ENCODE measurements at regions not wholly inside any gene's neighbourhood (a gene's known extent, or its start where the extent isn't known, plus 50 kb on each side); places are given as distances from the start of the nearest gene placed in this dataset.

GRCh38 chr5:173755319-173755718 lies 132.8 kb upstream of the CPEB4 start:
- no peak for DNase-seq
- Mint-ChIP-seq H3K9me3 (no peaks in the 10 kb centered on the region), H3K27ac (no peak overlapping the region), H3K4me3 (no peak overlapping the region), H3K27me3 (peaks cover 0 to 6% (median 2%) of the 10 kb centered on the region in 5 donors), H3K4me1 (peaks cover 0 to 8% (median 0%) of the 10 kb centered on the region in 4 donors), H3K36me3 (no peaks in the 10 kb centered on the region)
- POLR2A ChIA-PET, result no interaction called here
- ATAC-seq, result no peak

- Mint-ChIP-seq H3K27me3 (peaks cover 0 to 9% (median 5%) of the 10 kb centered on the region in 5 donors), H3K4me3 (no peak overlapping the region), H3K36me3 (no peaks in the 10 kb centered on the region), H3K4me1 (no peaks in the 10 kb centered on the region), H3K27ac (no peak overlapping the region), H3K9me3 (no peaks in the 10 kb centered on the region)
- no peak for ATAC-seq
- POLR2A ChIA-PET, result no interaction called here
- no peak for DNase-seq
Observed at GRCh38 chr5:173757403-173758209, 130.5 kb upstream of the CPEB4 start.

- Mint-ChIP-seq H3K4me3 (no peak overlapping the region), H3K9me3 (no peaks in the 10 kb centered on the region), H3K36me3 (no peaks in the 10 kb centered on the region), H3K27me3 (peaks cover 0 to 9% (median 5%) of the 10 kb centered on the region in 5 donors), H3K4me1 (no peaks in the 10 kb centered on the region), H3K27ac (no peak overlapping the region)
- DNase-seq (no peak), ATAC-seq (no peak)
- POLR2A ChIA-PET, result no interaction called here
Observed at GRCh38 chr5:173758676-173759075, 129.5 kb upstream of the CPEB4 start.

GRCh38 chr5:173759691-173760090 lies 128.5 kb upstream of the CPEB4 start:
- ATAC-seq (no peak), DNase-seq (no peak)
- Mint-ChIP-seq H3K4me1 (no peaks in the 10 kb centered on the region), H3K36me3 (no peaks in the 10 kb centered on the region), H3K4me3 (no peak overlapping the region), H3K9me3 (no peaks in the 10 kb centered on the region), H3K27me3 (peaks cover 0 to 9% (median 5%) of the 10 kb centered on the region in 5 donors), H3K27ac (no peak overlapping the region)
- POLR2A ChIA-PET, result no interaction called here

GRCh38 chr5:173760461-173761177 lies 127.5 kb upstream of the CPEB4 start:
- Mint-ChIP-seq H3K9me3 (no peaks in the 10 kb centered on the region), H3K4me1 (no peaks in the 10 kb centered on the region), H3K27ac (no peak overlapping the region), H3K36me3 (no peaks in the 10 kb centered on the region), H3K27me3 (peaks cover 0 to 9% (median 5%) of the 10 kb centered on the region in 5 donors), H3K4me3 (no peak overlapping the region)
- ATAC-seq (no peak), DNase-seq (no peak)
- POLR2A ChIA-PET, result no interaction called here

- peaks cover 0 to 9% (median 5%) of the 10 kb centered on the region in 5 donors for H3K27me3 Mint-ChIP-seq
- no peaks in the 10 kb centered on the region for H3K9me3 Mint-ChIP-seq
- POLR2A ChIA-PET, result no interaction called here
- DNase-seq, result no peak
- no peak overlapping the region for H3K4me3 Mint-ChIP-seq
- no peak for ATAC-seq
- H3K36me3 Mint-ChIP-seq, result no peaks in the 10 kb centered on the region
- no peaks in the 10 kb centered on the region for H3K4me1 Mint-ChIP-seq
- H3K27ac Mint-ChIP-seq, result no peak overlapping the region
Observed at GRCh38 chr5:173761178-173761513, 127.0 kb upstream of the CPEB4 start.

GRCh38 chr5:173762045-173762444 lies 126.1 kb upstream of the CPEB4 start:
- H3K27me3 Mint-ChIP-seq, result peaks cover 0 to 9% (median 4%) of the 10 kb centered on the region in 5 donors
- no peak for DNase-seq
- H3K4me1 Mint-ChIP-seq, result no peaks in the 10 kb centered on the region
- no peaks in the 10 kb centered on the region for H3K36me3 Mint-ChIP-seq
- POLR2A ChIA-PET, result no interaction called here
- no peak overlapping the region for H3K4me3 Mint-ChIP-seq
- H3K9me3 Mint-ChIP-seq, result no peaks in the 10 kb centered on the region
- ATAC-seq, result no peak
- no peak overlapping the region for H3K27ac Mint-ChIP-seq

GRCh38 chr5:173762930-173763329 lies 125.2 kb upstream of the CPEB4 start:
- no peak overlapping the region for H3K4me3 Mint-ChIP-seq
- H3K4me1 Mint-ChIP-seq, result no peaks in the 10 kb centered on the region
- no peaks in the 10 kb centered on the region for H3K9me3 Mint-ChIP-seq
- ATAC-seq (no peak), DNase-seq (no peak)
- H3K36me3 Mint-ChIP-seq, result no peaks in the 10 kb centered on the region
- H3K27ac Mint-ChIP-seq, result no peak overlapping the region
- peaks cover 0 to 9% (median 4%) of the 10 kb centered on the region in 5 donors for H3K27me3 Mint-ChIP-seq
- POLR2A ChIA-PET, result no interaction called here

GRCh38 chr5:173763410-173763809 lies 124.7 kb upstream of the CPEB4 start:
- no peak overlapping the region for H3K4me3 Mint-ChIP-seq
- no peaks in the 10 kb centered on the region for H3K36me3 Mint-ChIP-seq
- no peak overlapping the region for H3K27ac Mint-ChIP-seq
- no peaks in the 10 kb centered on the region for H3K4me1 Mint-ChIP-seq
- H3K27me3 Mint-ChIP-seq, result peaks cover 0 to 9% (median 4%) of the 10 kb centered on the region in 5 donors
- no peaks in the 10 kb centered on the region for H3K9me3 Mint-ChIP-seq
- no peak for ATAC-seq
- POLR2A ChIA-PET, result no interaction called here
- no peak for DNase-seq

GRCh38 chr5:173764332-173765028 lies 123.7 kb upstream of the CPEB4 start:
- POLR2A ChIA-PET, result no interaction called here
- no peak for ATAC-seq
- H3K36me3 Mint-ChIP-seq, result no peaks in the 10 kb centered on the region

GRCh38 chr5:173765029-173765644 lies 123.0 kb upstream of the CPEB4 start:
- no peaks in the 10 kb centered on the region for H3K4me1 Mint-ChIP-seq

More at GRCh38 chr5:173764332-173765028, 123.7 kb upstream of the CPEB4 start:
- no peak overlapping the region for H3K27ac Mint-ChIP-seq
- H3K27me3 Mint-ChIP-seq, result peaks cover 0 to 9% (median 4%) of the 10 kb centered on the region in 5 donors
- no peaks in the 10 kb centered on the region for H3K9me3 Mint-ChIP-seq
- no peaks in the 10 kb centered on the region for H3K4me1 Mint-ChIP-seq
- no peak overlapping the region for H3K4me3 Mint-ChIP-seq
- DNase-seq, result no peak

GRCh38 chr5:173765661-173766060 lies 122.5 kb upstream of the CPEB4 start:
- ATAC-seq (no peak), DNase-seq (no peak)
- Mint-ChIP-seq H3K4me3 (no peak overlapping the region), H3K36me3 (no peaks in the 10 kb centered on the region), H3K4me1 (no peaks in the 10 kb centered on the region), H3K9me3 (no peaks in the 10 kb centered on the region), H3K27ac (no peak overlapping the region), H3K27me3 (peaks cover 0 to 6% (median 4%) of the 10 kb centered on the region in 5 donors)
- POLR2A ChIA-PET, result no interaction called here

More at GRCh38 chr5:173765029-173765644, 123.0 kb upstream of the CPEB4 start:
- Mint-ChIP-seq H3K36me3 (no peaks in the 10 kb centered on the region), H3K27ac (no peak overlapping the region), H3K9me3 (no peaks in the 10 kb centered on the region), H3K4me3 (no peak overlapping the region), H3K27me3 (peaks cover 0 to 9% (median 4%) of the 10 kb centered on the region in 5 donors)
- DNase-seq (no peak), ATAC-seq (no peak)
- POLR2A ChIA-PET, result no interaction called here

All from naive thymus-derived CD8-positive, alpha-beta T cell (primary cell).